ENCODE measurements at regions not wholly inside any gene's neighbourhood (a gene's known extent, or its start where the extent isn't known, plus 50 kb on each side); places are given as distances from the start of the nearest gene placed in this dataset.

DNA sequence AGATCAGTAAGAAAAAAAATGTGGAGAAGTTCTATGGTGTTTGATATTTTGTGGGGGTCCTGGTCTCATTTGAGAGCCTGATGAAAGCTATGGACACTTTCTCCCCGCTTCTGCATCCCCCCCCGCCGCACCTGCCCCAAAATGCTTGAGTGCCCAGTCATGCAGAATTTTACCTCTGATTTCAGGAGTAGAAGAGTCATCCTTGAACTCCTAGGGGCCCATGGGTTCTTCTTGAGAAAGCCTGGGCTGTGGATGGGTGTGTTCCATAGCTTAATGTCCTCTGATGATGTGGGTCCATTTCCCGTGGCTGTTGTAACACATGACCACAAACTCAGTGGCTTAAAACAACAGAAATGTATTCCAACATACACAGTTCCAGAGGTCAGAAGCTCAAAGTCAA is 248.8 kb upstream of the PWP1 start:
- H3K4me2 ChIP-seq (ENCODE audit: low read length), result no peak overlapping the region
- intact Hi-C loops (cut with micrococcal nuclease; ENCODE audit: unreplicated experiment), result no loop called here
- POLR2A ChIA-PET, result no interaction called here
- DNase-seq (ENCODE audit: low spot score), result no peak
- H4K20me1 ChIP-seq (ENCODE audit: insufficient read depth, low read length), result no peaks in the 10 kb centered on the region
- H3K79me2 ChIP-seq (ENCODE audit: insufficient read depth, low read depth, low read length), result no peaks in the 10 kb centered on the region
- no peaks in the 10 kb centered on the region for H3K9me3 ChIP-seq (ENCODE audit: low read length)
- no peak overlapping the region for H3K27ac ChIP-seq (ENCODE audit: low read depth, low read length, poor library complexity, severe bottlenecking)
- no peaks in the 10 kb centered on the region for H3K36me3 ChIP-seq (ENCODE audit: insufficient read depth, low read length)
- no peaks in the 10 kb centered on the region for H3K4me1 ChIP-seq (ENCODE audit: insufficient read depth, low read length, poor library complexity, severe bottlenecking)
- no peaks in the 10 kb centered on the region for H3K9me2 ChIP-seq (ENCODE audit: insufficient read depth, low read length)
- TF ChIP-seq, protein P1, sequence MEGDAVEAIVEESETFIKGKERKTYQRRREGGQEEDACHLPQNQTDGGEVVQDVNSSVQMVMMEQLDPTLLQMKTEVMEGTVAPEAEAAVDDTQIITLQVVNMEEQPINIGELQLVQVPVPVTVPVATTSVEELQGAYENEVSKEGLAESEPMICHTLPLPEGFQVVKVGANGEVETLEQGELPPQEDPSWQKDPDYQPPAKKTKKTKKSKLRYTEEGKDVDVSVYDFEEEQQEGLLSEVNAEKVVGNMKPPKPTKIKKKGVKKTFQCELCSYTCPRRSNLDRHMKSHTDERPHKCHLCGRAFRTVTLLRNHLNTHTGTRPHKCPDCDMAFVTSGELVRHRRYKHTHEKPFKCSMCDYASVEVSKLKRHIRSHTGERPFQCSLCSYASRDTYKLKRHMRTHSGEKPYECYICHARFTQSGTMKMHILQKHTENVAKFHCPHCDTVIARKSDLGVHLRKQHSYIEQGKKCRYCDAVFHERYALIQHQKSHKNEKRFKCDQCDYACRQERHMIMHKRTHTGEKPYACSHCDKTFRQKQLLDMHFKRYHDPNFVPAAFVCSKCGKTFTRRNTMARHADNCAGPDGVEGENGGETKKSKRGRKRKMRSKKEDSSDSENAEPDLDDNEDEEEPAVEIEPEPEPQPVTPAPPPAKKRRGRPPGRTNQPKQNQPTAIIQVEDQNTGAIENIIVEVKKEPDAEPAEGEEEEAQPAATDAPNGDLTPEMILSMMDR (conservative IDR thresholded peaks at IDR 0.05; ENCODE audit: low read length), result no peak
- TF ChIP-seq EZH2phosphoT487 (IDR thresholded peaks at IDR 0.05; ENCODE audit: borderline replicate concordance, low read depth, low read length), result no peak
- CTCF ChIA-PET (ENCODE audit: unreplicated experiment), result no interaction called here
- no TSS peak for BruUV-seq (replicated peaks)
- H2AFZ ChIP-seq (ENCODE audit: low read length), result no peak overlapping the region
- no peak overlapping the region for H3K4me3 ChIP-seq (ENCODE audit: low read depth, low read length, poor library complexity, severe bottlenecking)

DNA sequence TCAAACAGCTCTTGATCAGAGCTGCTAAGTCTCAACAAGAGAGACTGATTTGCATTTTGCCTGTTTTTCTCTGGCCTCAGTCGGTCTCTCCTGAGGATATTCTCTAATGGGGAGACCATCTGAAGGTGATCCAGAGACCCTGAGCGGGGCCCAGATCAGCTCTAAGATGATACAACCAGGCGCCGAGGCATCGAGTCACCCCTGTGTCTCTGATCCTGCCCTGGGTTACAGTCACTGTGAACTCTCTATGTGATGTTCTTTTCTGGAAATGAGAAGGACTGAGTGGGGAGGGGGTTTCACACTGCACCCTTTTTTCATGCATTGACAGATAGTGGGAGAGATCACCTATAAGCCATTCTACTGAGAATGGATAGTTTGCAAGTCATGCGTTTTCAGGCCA is 247.6 kb upstream of the PWP1 start:
- ChIA-PET POLR2A (interaction anchor here (0.6 kb wide), 1 partner anchor 21 kb away, joined by 3 read pairs; no protein-coding TSS in a partner anchor), CTCF (ENCODE audit: unreplicated experiment) (no interaction called here)
- Histone ChIP-seq H3K4me1 (ENCODE audit: insufficient read depth, low read length, poor library complexity, severe bottlenecking) (no peaks in the 10 kb centered on the region), H4K20me1 (ENCODE audit: insufficient read depth, low read length) (no peaks in the 10 kb centered on the region), H3K27ac (ENCODE audit: low read depth, low read length, poor library complexity, severe bottlenecking) (no peak overlapping the region), H3K9me2 (ENCODE audit: insufficient read depth, low read length) (no peaks in the 10 kb centered on the region), H3K36me3 (ENCODE audit: insufficient read depth, low read length) (no peaks in the 10 kb centered on the region), H3K9me3 (ENCODE audit: low read length) (no peaks in the 10 kb centered on the region), H3K79me2 (ENCODE audit: insufficient read depth, low read depth, low read length) (no peaks in the 10 kb centered on the region), H2AFZ (ENCODE audit: low read length) (no peak overlapping the region), H3K4me3 (ENCODE audit: low read depth, low read length, poor library complexity, severe bottlenecking) (no peak overlapping the region), H3K4me2 (ENCODE audit: low read length) (no peak overlapping the region)
- no peak for DNase-seq (ENCODE audit: low spot score)
- no TSS peak for BruUV-seq (replicated peaks)
- TF ChIP-seq, protein P1 (conservative IDR thresholded peaks at IDR 0.05; ENCODE audit: low read length), result no peak
- no peak for TF ChIP-seq EZH2phosphoT487 (IDR thresholded peaks at IDR 0.05; ENCODE audit: borderline replicate concordance, low read depth, low read length)
- intact Hi-C loops (cut with micrococcal nuclease; ENCODE audit: unreplicated experiment), result no loop called here

DNA sequence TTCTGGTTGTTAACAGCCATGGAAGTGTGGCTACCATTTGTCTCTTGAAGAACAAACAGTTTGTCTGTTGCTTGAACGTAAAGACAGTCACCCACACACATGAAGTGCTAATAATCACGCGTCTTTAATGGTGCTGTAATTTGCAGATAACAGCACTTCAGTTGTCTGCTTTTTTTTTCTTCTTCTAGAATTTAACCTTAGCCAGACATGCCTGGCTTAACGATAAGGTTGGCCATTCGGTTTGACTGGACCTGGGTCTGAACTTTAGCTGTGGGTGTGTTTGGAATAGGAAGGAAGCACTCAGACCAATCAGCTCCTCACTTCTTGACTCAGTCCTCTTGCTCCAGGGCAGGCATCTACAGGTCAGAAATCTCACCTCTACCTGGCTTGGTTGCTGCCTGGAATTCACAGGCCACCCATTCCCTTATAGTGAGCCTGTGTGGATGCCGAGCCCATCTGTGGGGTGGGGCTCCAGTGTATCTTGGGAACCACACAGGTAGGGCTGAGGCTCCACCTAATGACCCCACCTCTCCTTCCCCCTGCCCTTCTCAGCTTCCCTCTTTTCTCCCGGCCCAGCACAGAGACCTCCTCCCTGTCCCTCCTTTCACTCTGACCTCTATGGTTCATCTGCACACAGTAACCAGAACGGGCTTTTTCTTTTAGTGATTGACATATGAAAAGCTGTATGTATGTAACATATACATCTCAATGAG is 246.4 kb upstream of the PWP1 start:
- TF ChIP-seq EZH2phosphoT487 (IDR thresholded peaks at IDR 0.05; ENCODE audit: borderline replicate concordance, low read depth, low read length), result no peak
- TF ChIP-seq, protein P1 (conservative IDR thresholded peaks at IDR 0.05; ENCODE audit: low read length), result no peak
- intact Hi-C loops (cut with micrococcal nuclease; ENCODE audit: unreplicated experiment), result no loop called here
- ChIA-PET POLR2A (interaction anchor here (0.7 kb wide), 1 partner anchor 157 kb away, joined by 4 read pairs; no protein-coding TSS in a partner anchor), CTCF (ENCODE audit: unreplicated experiment) (no interaction called here)
- H3K4me3 ChIP-seq (ENCODE audit: low read depth, low read length, poor library complexity, severe bottlenecking), result no peak overlapping the region
- no peaks in the 10 kb centered on the region for H3K4me1 ChIP-seq (ENCODE audit: insufficient read depth, low read length, poor library complexity, severe bottlenecking)
- H3K9me3 ChIP-seq (ENCODE audit: low read length), result no peaks in the 10 kb centered on the region
- no peaks in the 10 kb centered on the region for H4K20me1 ChIP-seq (ENCODE audit: insufficient read depth, low read length)
- no peaks in the 10 kb centered on the region for H3K79me2 ChIP-seq (ENCODE audit: insufficient read depth, low read depth, low read length)
- DNase-seq (ENCODE audit: low spot score), result no peak
- BruUV-seq (replicated peaks), result no TSS peak
- no peak overlapping the region for H3K4me2 ChIP-seq (ENCODE audit: low read length)
- H3K36me3 ChIP-seq (ENCODE audit: insufficient read depth, low read length), result no peaks in the 10 kb centered on the region
- H3K9me2 ChIP-seq (ENCODE audit: insufficient read depth, low read length), result no peaks in the 10 kb centered on the region
- no peak overlapping the region for H3K27ac ChIP-seq (ENCODE audit: low read depth, low read length, poor library complexity, severe bottlenecking)
- H2AFZ ChIP-seq (ENCODE audit: low read length), result no peak overlapping the region
